Cardiac muscle cell (in vitro differentiated cells and primary cell): ENCODE measurements at regions not wholly inside any gene's neighbourhood (a gene's known extent, or its start where the extent isn't known, plus 50 kb on each side); places are given as distances from the start of the nearest gene placed in this dataset.

Experiments used
- DNase-seq, 2 donors: peaks; one replicate each; pipeline versions ENCODE4 v3.0.0 to v3.0.0-alpha.2; 2010 to 2017; ENCODE audit warnings: low read depth in 1 of 2, low spot score in 1 of 2
- H3K27ac ChIP-seq: fragments of 200-600 bp; sonication (generic); 2 replicates; pipeline ENCODE4 v1.5.1; 2016
- H3K27me3 ChIP-seq: fragments of 200-600 bp; sonication (generic); 2 replicates; pipeline ENCODE4 v1.6.0; 2016; ENCODE audit warnings: control low read depth
- H3K36me3 ChIP-seq: fragments of 200-600 bp; sonication (generic); 2 replicates; pipeline ENCODE4 v1.5.1; 2016; ENCODE audit warnings: control low read depth
- H3K4me1 ChIP-seq: fragments of 200-600 bp; sonication (generic); 2 replicates; pipeline ENCODE4 v1.8.1; 2017; ENCODE audit warnings: low read depth, mild to moderate bottlenecking, mixed run types
- H3K4me3 ChIP-seq: fragments of 200-600 bp; sonication (generic); 2 replicates; pipeline ENCODE4 v1.5.1; 2016; ENCODE audit warnings: mild to moderate bottlenecking
- H3K9me3 ChIP-seq: fragments of 200-600 bp; sonication (generic); 2 replicates; pipeline ENCODE4 v1.5.1; 2017; ENCODE audit warnings: low read depth, mild to moderate bottlenecking, control low read depth
- TF ChIP-seq, protein P1 (sequence below): IDR thresholded peaks from 2 replicates; pipeline ENCODE4 v1.5.1; 2012; ENCODE audit warnings: low read depth, mild to moderate bottlenecking, low read length

DNA sequence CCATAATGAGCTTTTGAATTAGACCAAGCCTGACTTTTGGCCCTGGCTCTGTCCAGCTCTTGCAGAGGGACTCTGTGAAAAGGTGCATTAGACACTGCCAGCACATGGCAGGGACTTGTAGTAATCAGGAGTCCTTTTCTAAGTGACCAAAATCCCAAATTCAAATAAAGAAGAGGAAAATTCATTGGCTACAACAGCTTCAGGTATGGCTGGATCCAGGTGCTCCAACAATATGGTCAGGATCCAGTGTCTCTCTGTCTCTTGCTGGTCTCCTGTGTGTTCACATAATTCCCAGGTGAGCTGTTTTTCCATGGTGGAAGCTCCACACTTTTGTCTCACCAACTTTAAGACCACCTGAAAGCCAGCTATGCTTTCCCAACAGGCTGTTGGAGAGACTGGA, 358.8 kb upstream of the TNRC6C start:
- no peak overlapping the region for H3K27ac ChIP-seq
- H3K36me3 ChIP-seq = no peaks in the 10 kb centered on the region
- H3K4me1 ChIP-seq = peaks cover 16% of the 10 kb centered on the region
- H3K27me3 ChIP-seq = no peaks in the 10 kb centered on the region
- H3K9me3 ChIP-seq = no peaks in the 10 kb centered on the region
- no peak overlapping the region for H3K4me3 ChIP-seq
- no peak for DNase-seq
- TF ChIP-seq, protein P1, sequence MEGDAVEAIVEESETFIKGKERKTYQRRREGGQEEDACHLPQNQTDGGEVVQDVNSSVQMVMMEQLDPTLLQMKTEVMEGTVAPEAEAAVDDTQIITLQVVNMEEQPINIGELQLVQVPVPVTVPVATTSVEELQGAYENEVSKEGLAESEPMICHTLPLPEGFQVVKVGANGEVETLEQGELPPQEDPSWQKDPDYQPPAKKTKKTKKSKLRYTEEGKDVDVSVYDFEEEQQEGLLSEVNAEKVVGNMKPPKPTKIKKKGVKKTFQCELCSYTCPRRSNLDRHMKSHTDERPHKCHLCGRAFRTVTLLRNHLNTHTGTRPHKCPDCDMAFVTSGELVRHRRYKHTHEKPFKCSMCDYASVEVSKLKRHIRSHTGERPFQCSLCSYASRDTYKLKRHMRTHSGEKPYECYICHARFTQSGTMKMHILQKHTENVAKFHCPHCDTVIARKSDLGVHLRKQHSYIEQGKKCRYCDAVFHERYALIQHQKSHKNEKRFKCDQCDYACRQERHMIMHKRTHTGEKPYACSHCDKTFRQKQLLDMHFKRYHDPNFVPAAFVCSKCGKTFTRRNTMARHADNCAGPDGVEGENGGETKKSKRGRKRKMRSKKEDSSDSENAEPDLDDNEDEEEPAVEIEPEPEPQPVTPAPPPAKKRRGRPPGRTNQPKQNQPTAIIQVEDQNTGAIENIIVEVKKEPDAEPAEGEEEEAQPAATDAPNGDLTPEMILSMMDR = no peak

- no peak overlapping the region for H3K4me3 ChIP-seq
- H3K36me3 ChIP-seq = no peaks in the 10 kb centered on the region
- DNase-seq = no peak
- H3K27me3 ChIP-seq = no peaks in the 10 kb centered on the region
- no peak overlapping the region for H3K27ac ChIP-seq
- H3K4me1 ChIP-seq = peaks cover 21% of the 10 kb centered on the region
- TF ChIP-seq, protein P1 = no peak
- H3K9me3 ChIP-seq = no peaks in the 10 kb centered on the region
Observed at GRCh38 chr17:77600346-77600745, 358.2 kb upstream of the TNRC6C start.

- DNase-seq = no peak
- Histone ChIP-seq H3K9me3 (no peaks in the 10 kb centered on the region), H3K36me3 (no peaks in the 10 kb centered on the region), H3K27me3 (no peaks in the 10 kb centered on the region), H3K4me1 (peaks cover 21% of the 10 kb centered on the region), H3K27ac (no peak overlapping the region), H3K4me3 (no peak overlapping the region)
- TF ChIP-seq, protein P1 = no peak
Observed at GRCh38 chr17:77601054-77601979, 357.2 kb upstream of the TNRC6C start.

GRCh38 chr17:77602062-77602746, 356.3 kb upstream of the TNRC6C start:
- H3K27ac ChIP-seq = peak overlapping the region; percentile 80
- H3K4me1 ChIP-seq = peaks cover 21% of the 10 kb centered on the region
- H3K4me3 ChIP-seq = no peak overlapping the region
- TF ChIP-seq, protein P1 = no peak
- peak; percentile 48 to 54 for DNase-seq
- H3K27me3 ChIP-seq = no peaks in the 10 kb centered on the region
- H3K9me3 ChIP-seq = no peaks in the 10 kb centered on the region
- no peaks in the 10 kb centered on the region for H3K36me3 ChIP-seq

- H3K36me3 ChIP-seq = no peaks in the 10 kb centered on the region
- no peak overlapping the region for H3K4me3 ChIP-seq
- no peak for DNase-seq
- TF ChIP-seq, protein P1 = no peak
- peak overlapping the region; percentile 80 for H3K27ac ChIP-seq
- H3K9me3 ChIP-seq = no peaks in the 10 kb centered on the region
- peaks cover 21% of the 10 kb centered on the region for H3K4me1 ChIP-seq
- H3K27me3 ChIP-seq = no peaks in the 10 kb centered on the region
Observed at GRCh38 chr17:77602883-77603640, 355.4 kb upstream of the TNRC6C start.
